ENCODE measurements at regions not wholly inside any gene's neighbourhood (a gene's known extent, or its start where the extent isn't known, plus 50 kb on each side); places are given as distances from the start of the nearest gene placed in this dataset.

GRCh38 chr11:33646629-33647028 lies 54.0 kb downstream of the C11orf91 start:
- no peak for DNase-seq

DNA sequence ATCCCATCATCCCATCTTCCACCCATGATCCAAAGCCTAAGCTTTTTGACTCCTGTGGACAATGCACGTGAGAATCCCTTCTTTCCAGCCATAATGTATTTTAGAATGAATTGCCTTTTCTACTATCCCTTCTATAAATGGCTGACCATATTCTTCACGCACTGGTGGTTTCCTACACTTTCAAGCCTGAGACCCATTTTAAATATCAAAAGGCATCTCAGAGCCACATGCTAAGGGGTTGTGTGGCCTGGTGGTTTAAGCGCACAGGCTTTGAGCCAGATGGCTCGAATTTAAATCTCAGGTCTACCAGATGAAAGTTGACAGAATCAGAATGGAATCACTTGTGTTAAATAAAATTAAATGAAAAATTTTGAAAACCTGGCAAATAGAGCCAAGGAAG lies 54.5 kb downstream of the C11orf91 start:
- DNase-seq, result no peak

DNA sequence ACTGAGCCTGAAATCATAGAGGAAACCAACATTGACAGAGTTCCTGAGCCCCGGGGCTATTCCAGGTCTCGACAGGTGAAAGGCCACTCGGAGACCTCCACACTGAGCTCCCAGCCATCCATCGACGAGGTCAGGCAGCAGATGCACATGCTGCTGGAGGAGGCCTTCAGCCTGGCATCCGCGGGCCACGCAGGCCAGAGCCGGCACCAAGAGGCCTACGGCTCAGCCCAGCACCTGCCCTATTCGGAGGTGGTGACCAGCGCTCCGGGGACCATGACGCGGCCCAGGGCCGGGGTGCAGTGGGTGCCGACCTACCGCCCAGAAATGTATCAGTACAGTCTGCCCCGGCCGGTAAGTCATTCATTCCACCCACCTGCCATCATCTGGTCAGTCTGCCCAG lies 54.9 kb downstream of the C11orf91 start:
- no peak for DNase-seq

- no peak for DNase-seq
These were observed 57.3 kb downstream of the C11orf91 start for GRCh38 chr11:33643167-33643824.

DNA sequence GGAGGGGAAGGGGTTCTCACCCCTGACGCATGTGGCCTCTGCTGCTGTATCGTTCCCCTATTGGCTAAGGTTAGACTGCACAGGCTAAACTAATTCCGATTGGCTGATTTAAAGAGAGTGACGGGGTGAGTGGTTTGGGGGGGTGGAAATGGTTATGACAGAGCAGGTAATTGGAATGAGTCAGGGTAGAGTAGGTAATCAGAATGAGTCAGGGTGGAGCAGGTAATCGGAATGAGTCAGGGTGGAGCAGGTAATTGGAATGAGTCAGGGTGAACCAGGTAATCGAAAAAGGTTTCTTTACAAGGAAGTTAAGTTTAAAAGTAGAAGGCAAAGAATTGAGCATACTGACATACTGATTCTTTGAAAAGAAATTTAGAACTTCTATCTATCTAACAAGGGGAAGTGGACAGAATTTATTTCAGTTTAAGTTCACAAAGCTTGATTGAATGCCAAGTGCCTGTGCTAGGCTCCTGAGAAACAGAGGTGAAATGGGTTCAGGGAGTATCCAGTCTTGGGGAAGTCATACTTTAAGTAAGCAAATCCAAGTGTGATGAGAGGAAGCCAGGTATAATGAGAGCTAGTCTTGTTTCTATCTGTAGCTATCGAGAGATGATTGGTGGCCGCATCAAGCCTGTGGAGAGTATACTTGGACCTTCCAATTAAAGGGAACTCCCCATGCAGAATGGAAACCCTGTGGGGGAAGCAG lies 58.0 kb downstream of the C11orf91 start:
- DNase-seq, result no peak

DNA sequence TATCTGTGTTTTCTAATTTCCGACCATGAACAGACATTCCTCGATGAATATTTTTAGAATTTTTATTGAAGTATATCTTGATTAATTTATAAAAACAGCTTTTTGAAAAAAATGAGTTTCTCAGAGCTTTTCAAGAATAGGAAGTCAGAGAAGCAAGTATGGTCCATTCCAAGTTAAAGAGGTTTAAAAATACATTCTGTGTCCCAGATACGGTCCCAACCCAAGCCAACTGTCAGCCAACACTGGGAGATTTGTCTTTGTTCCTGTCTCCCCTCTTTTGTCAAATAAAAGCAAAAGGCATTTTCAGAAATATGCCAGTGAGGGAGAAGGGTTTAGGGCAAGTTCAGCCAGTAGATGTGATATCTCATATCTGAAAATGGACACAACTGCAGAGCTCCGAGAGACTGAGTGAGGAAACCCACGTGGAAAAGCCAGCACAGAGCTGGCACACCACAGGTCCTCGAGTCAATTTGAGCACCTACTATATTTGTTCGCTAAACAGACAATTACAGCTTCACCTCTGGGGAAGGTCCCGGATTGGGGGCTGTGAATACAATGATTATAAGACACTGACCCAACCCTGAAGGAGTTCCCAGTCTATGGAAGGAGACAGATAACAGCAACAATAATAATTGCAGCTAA lies 59.8 kb downstream of the C11orf91 start:
- no peak for DNase-seq

DNA sequence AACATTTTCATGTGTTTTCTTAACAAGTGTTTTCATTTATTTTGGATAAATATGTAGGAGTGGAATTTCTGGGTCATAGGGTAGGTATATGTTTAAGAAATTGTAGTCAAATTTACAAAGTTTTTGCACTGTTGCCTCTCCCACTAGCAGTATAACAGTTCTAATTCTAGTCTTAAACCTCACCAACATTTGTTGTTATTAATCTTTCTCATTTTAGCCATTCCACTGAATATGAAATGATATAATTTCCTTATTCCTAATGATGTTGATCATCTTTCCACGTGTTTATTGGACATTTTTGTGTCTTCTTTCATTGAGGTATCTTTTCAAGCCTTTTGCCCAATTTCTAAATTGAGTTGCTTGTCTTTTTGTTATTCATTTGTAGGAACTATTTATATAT lies 62.0 kb downstream of the C11orf91 start:
- no peak for DNase-seq

GRCh38 chr11:33636104-33636503 lies 64.5 kb downstream of the C11orf91 start:
- DNase-seq, result no peak

DNA sequence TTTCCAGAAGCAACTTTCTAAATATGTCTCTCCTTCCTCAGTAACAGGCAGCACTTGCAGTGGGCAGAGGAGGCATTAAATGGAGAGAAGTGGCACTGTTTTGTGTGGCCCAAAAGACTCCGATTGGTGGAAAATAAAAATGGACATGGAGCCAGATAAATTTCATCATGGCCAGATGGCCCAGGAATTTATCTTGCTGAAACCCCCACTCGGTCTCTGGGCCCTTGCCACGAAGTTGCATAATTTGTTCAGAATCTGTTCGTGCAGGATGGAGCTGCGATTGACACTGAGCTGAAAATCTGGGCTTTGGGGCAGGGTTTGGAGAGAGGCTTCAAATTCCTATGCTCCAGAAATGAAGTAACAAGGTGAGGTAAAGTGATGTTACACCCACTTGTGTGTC lies 65.5 kb downstream of the C11orf91 start:
- DNase-seq, result no peak

DNA sequence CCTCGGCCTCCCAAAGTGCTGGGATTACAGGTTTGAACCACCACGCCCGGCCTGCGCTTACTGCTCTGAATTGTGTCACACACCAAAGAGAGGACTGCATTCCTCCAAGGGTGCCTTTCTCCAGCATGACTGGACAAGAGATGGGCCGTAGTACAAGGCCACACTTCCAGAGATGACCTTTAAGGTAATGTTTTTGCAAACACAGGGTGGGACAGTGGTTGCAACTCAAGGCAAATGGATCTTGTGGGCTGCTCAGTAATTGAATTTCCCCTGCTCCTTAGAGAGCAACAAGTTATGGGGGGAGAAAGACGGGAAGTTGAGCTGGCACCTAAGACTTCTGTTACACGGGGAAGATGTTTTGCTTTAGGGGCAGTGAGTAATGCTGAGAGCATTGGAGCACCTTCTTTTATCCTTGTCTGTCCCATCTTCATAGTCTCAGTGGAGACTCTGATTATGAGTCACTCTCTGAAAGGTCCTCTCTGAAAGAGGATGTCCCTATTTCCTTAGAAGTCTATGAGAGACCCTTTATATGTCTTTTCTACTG lies 66.3 kb downstream of the C11orf91 start:
- DNase-seq, result no peak

GRCh38 chr11:33633251-33634003 lies 67.2 kb downstream of the C11orf91 start:
- DNase-seq, result no peak

DNA sequence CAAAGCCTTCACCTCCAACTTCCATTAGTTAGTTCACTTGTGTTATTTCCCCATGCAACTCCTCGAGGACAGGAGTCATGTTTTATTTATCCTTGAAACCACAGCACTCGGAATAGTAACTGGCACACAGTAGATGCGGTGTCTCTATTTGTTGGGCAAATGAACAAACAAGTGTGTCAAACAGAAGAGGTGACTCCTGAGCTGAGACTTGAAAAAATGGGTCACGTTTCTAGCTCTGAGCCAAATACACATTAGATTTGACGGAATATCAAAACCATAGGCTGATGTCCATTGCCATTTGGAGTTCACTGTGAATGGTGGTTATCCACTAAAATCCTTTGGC lies 68.9 kb downstream of the C11orf91 start:
- DNase-seq, result no peak

DNA sequence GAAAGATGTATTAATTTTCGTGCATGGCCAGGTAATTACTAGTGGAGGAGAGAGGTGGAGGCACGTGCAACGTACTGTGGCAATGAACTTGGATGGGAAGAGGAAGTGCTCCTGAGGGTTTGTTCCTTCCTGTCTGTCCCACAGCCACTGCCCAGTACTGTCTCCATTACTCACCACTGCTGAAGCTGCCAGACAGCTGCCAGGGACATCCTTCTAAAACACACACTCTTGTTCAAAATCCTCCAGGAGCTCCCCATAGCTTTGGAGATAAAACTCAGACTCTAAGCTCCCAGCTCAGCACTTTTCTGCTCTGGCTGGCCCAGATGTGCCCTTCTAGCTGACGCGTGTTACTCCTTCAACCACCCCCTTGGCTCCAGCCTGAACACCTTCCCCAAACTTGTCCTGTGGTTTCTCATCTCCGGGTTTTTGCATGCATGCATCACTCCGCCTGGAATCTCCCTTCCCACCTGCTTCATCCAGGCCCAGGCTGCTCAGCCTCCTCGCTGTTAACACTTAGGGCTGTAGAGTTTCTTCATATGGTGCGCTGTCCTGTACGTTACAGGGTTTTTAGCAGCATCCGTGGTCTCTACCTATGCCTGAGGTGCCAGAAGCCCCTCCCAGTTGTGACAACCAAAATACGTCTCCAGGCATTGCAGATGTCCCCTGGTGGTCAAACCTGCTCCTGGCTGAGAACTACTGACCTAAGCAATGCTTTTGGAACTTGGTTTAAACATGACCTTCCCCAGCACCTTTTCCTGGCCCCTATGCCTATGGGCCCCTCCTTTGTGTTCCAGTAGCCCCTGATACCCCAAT lies 69.5 kb downstream of the C11orf91 start:
- no peak for DNase-seq

- DNase-seq, result no peak
These were observed 76.5 kb downstream of the C11orf91 start for GRCh38 chr11:33624083-33624482.

GRCh38 chr11:33622806-33623205 lies 77.8 kb downstream of the C11orf91 start:
- no peak for DNase-seq

- DNase-seq, result no peak
These were observed 78.4 kb downstream of the C11orf91 start for GRCh38 chr11:33622186-33622585.

DNA sequence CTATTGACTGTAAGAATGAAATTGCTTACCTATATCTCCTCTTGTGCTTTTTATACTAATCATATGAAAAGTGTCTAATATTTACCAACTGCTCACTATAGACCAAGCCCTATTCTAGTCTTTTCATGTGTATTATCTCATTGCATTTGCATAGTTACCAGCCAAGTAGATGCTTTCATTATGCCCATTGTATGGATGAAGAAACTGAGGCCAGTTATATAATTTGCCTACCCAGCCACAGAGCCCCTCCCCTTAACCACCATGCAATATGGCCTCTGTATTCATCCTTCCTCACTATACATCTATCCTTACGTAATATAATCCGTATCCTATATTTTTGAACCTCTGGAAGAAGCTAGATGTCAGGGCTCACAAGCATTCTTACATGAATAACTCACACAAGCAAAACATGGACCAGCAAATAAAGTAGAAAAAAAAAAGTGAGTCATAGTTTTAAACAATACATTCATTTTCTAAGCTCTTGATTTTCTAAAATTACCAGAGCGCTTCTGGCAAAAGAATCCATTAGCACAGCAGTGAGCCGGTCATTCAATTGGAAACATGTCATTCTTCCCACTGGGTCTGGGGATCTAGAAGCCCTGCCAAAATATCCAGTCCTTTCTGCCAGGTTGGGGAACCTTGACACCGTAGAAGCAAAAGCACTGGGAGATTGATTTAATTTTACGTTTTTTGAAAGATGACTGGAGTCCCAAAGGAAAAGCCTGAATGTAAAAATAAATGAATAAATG lies 80.0 kb downstream of the C11orf91 start:
- no peak for DNase-seq

DNA sequence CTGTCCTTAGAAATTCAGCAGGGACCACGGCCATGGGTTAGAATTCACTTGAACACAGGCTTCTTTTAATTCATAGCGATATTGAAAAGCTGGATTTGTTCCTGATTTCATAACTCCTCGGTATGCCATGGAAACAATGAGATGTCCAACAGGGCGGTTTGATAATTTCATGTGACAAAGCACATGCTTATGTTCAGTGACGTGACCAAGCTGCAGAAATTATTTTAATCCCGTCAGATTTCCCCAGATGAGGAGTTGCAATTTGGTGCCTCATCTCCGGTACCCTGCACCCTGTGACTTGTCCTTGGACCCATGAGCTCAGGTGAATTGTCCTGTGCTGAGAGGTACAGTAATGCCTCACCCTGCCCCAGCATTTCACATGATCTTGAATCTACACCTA lies 81.7 kb downstream of the C11orf91 start:
- no peak for DNase-seq

GRCh38 chr11:33618351-33618710 lies 82.3 kb downstream of the C11orf91 start:
- DNase-seq, result no peak

- DNase-seq, result no peak
These were observed 82.8 kb downstream of the C11orf91 start for GRCh38 chr11:33617672-33618350.

- DNase-seq, result no peak
These were observed 84.1 kb downstream of the C11orf91 start for GRCh38 chr11:33616552-33616951.
